ENCODE measurements at regions not wholly inside any gene's neighbourhood (a gene's known extent, or its start where the extent isn't known, plus 50 kb on each side); places are given as distances from the start of the nearest gene placed in this dataset.
A peak's percentile ranks its signal among the peaks of the same experiment; 100 is the strongest.

DNA sequence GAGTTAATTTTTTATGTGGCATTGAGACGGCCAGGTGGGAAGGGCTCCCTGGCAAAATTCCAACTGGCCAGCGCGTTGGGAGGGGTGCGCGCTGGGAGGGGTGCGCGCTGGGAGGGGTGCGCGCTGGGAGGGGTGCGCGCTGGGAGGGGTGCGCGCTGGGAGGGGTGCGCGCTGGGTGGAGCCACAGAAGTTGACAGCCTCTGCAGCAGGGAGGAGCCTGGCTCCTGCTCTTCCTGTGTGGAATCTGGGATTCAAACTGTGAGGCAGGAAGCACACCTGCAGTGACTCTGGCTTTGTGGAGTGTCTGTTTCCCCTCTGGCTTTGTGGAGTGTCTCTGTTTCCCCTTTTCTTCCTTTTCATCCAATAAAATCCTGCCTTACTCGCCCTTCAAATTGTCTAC lies 147.9 kb upstream of the CBLN2 start:
- no peak for DNase-seq (ENCODE audit: low spot score)

GRCh38 chr18:72687736-72688135 lies 143.6 kb upstream of the CBLN2 start:
- DNase-seq (ENCODE audit: low spot score) = no peak

- no peak for DNase-seq (ENCODE audit: low spot score)
Observed at GRCh38 chr18:72675394-72675793, 131.3 kb upstream of the CBLN2 start.

DNA sequence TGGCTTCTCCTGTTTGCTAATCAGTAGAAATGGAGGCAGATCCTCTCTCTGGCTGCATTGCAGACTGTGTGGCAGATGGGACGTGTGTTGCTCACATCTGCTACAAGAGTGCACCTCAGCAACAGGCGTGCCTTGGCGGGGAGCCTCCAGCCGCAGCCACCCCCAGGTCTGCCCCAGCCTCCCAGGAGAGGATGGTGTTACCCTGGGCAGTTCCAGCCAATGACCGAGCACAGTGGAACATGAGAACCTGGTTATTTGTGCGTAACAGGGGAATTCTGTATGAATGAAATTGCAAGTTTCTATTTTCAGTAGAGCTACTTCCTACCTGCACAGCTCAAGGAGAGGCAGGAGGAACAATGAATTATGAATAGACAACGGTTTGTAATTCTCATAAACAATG lies 130.6 kb upstream of the CBLN2 start:
- no peak for DNase-seq (ENCODE audit: low spot score)

GRCh38 chr18:72673242-72673641 lies 129.1 kb upstream of the CBLN2 start:
- DNase-seq (ENCODE audit: low spot score) = no peak

- peak; percentile 20 for DNase-seq (ENCODE audit: low spot score)
Observed at GRCh38 chr18:72672364-72673184, 128.4 kb upstream of the CBLN2 start.

- no peak for DNase-seq (ENCODE audit: low spot score)
Observed at GRCh38 chr18:72667932-72668331, 123.8 kb upstream of the CBLN2 start.

GRCh38 chr18:72652990-72653593 lies 109.0 kb upstream of the CBLN2 start:
- DNase-seq (ENCODE audit: low spot score) = peak; percentile 53

DNA sequence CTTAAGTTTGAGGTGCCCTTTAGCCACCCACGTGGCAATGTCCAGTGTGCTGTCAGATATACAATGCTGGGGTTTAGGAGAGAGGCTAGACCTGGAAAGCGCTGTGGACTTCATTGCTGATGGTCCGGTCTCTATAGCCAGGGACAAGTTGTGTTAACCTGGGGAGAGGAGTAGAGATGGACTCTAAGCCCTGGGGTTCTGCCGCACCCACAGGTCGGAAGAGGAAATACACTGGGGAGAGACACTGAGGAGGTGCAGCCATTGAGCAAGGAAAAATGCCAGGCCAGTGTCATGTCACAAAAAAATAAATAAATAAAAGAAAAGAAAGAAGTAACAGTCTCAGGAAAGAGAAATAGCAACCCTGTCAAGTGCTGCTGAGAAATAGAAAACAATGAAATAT lies 106.9 kb upstream of the CBLN2 start:
- DNase-seq (ENCODE audit: low spot score) = no peak

DNA sequence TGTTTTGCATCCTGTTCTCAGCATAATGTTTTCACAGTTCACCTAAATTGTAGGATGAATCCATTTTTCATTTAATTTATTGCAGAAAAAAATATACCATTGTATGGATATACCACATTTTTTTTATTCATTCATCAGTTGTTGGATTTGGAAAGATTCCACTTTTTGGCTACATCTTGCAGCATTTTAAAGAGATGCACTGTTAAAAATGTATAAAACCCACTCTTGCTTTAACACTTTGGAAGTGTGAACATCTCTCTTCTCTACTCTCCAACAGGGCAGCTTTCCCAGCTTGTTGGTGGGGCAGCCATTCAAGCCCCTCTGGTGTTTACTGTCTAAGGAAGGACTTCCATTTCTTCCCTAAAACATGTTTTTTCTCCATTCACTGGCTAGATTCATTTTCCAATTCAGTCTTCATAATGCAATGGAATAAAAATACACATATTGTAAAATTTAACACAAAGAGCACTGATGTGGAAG lies 104.4 kb upstream of the CBLN2 start:
- DNase-seq (ENCODE audit: low spot score) = no peak

- DNase-seq (ENCODE audit: low spot score) = no peak
Observed at GRCh38 chr18:72648079-72648478, 103.9 kb upstream of the CBLN2 start.

DNA sequence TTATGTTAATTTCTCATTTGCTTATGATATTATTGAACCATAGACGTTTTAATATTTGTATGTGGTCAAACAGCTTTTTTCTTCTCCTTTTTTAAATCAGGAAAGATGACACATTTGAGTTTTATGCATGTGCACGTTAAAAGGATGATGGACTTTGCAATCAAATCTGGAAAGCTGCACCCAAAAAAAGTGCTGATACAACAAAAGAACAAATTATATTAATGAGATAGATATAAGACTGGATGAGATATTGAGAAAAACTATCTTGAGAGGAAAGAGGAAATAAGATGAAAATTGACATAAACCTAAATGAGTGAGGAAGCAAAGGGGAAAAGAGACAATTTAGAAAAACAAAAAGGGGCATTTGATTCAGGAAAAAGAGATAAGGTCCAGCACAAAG lies 96.4 kb upstream of the CBLN2 start:
- DNase-seq (ENCODE audit: low spot score) = no peak

- DNase-seq (ENCODE audit: low spot score) = no peak
Observed at GRCh38 chr18:72638376-72638775, 94.2 kb upstream of the CBLN2 start.

- DNase-seq (ENCODE audit: low spot score) = no peak
Observed at GRCh38 chr18:72637721-72638120, 93.6 kb upstream of the CBLN2 start.

- no peak for DNase-seq (ENCODE audit: low spot score)
Observed at GRCh38 chr18:72637299-72637698, 93.2 kb upstream of the CBLN2 start.

DNA sequence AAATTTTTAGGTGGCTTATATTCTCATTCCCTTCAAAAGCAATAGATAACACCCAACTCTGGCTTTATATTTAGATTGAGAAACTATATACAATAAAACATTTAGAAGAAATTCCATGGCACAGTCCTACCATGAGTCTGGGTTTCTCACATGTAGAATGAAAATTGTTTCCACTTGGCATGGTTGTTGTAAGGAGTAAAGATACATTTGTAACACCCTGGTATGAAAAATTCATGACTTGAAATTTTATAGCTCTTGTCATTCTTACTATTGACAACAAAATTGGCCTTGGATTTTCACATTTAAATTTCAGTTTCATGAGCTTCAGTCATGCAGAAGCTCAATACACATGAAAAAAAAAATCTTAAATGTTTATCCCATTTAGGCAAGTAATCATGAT lies 92.5 kb upstream of the CBLN2 start:
- DNase-seq (ENCODE audit: low spot score) = no peak

DNA sequence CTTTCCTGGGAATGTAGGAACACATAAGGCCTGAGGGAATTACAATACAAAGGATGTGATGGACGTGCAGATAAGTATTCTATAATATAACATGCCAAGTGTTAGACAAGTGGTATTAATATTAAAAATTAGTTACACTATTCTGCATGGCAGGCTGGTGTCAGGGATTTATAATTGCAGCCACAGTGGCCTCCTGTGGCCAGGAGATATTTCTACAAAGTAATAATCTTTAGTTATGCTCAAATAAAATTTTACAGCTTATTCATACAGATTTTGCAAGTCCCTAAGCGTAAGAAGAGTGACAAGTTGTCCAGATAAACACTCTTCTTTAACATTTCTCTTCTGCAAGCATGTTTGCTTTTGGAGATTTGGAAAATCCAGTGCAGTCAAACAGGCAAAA lies 90.4 kb upstream of the CBLN2 start:
- DNase-seq (ENCODE audit: low spot score) = no peak

DNA sequence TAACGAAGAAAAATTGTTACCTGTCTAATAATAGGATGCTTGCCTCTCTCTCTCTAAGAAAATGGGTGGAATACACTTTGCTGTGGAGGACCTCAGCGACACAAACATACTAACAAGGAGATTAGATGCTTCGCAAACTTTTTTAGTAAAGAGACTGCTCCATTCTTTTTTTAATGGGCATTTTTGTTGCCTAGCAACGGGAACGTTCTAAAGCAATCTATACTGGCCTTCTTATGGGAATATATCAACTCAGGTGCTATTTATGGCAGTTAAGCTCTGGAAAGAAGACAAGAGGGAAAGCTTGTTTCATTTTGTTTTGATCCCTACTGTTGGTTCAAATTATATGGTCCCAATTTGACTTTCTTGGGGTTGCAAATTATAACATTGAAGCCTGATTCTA lies 86.8 kb upstream of the CBLN2 start:
- no peak for DNase-seq (ENCODE audit: low spot score)

- DNase-seq (ENCODE audit: low spot score) = no peak
Observed at GRCh38 chr18:72623444-72623843, 79.3 kb upstream of the CBLN2 start.

- no peak for DNase-seq (ENCODE audit: low spot score)
Observed at GRCh38 chr18:72613534-72613930, 69.4 kb upstream of the CBLN2 start.

DNA sequence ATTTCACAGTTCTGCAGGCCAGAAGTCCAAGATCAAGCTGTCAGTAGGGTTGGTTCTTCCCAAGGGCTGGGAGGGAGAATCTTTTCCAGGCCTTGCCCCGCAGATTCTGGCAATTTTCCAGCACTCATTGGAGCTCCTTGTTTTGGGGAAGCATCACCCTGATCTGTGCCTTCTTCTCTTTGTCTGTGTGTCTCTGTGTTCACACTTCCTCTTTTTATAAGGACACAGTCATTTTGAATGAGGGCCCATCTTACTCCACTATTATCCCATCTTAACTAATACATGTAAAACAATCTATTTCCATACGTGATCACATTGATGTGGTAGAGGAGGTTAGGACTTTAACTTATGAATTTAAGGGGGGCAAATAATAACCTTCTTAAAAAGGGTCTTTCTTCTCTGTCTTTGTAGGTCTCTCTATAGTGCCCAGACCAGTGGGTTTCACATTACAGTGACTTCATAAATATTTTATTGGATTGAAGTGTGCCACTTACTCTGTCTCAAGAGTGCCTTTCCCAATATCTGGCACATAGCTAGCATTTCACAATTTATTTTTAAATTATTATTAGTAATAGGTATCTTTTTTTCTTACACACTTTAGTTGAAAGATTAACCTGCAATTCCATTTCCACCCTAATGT lies 68.9 kb upstream of the CBLN2 start:
- no peak for DNase-seq (ENCODE audit: low spot score)

DNA sequence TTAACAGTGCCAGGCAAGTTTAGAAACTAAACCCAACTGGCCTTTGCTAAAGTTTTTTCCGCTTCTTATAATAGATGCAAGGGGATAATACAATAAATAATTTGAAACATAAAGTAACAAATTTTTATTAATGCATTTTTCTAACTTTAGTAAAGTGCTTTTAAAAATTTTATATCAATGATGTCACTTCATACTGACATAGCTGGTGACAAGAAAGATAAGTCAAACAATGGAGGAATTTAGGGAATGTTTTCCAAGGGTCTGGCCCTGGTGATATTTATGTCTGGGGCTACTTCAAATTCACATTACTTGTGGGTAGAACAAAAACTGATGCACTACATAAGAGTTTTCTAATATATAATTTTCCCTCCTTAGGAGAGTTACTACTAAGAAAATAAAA lies 61.2 kb upstream of the CBLN2 start:
- no peak for DNase-seq (ENCODE audit: low spot score)

GRCh38 chr18:72601944-72602343 lies 57.8 kb upstream of the CBLN2 start:
- no peak for DNase-seq (ENCODE audit: low spot score)
